ENCODE measurements at regions not wholly inside any gene's neighbourhood (a gene's known extent, or its start where the extent isn't known, plus 50 kb on each side); places are given as distances from the start of the nearest gene placed in this dataset.

DNA sequence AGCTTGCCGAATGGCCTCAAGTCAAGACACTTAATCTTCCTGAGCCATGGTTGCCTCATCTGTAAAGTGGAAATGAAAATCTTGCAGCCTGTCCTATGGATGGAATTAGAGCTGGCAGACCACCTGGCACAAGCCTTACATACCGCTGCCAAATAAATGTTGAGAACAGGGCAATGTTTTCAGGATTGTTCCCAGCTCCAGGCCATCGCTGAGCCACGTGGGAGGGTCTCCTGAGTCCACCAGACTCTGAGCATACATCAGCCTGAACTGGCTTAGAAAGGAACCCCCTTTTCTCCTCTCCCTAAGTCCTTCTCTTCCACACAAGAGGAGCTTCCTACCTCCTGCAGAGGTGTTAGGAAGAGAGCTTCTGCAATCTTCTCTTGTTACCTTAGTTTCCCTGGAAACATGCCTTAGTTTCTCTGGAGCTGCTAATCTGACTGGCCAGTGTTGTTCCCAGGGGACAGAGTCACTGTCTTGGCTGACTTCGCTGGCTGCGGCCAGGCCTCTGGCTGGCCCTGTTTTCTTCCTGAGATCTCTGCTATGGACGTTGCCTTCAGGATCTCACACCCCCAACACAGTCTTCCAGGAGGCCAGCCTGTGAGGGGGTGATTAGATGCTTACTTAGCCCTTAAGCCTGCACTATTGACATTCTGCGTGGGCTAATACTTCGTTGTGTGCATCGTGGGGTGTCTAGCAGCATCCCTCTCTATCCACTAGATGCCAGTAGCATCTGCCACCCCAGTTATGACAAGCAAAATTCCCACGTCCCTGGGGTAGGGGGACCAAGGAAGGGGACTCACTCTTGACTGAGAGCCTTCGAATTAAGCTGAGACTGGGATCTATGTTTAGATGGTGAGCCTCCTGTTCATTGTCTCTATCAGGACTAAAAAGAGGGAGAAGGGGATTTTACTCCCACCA, 62.2 kb downstream of the BOD1 start:
- no peak overlapping the region for H2AFZ ChIP-seq
- no peaks in the 10 kb centered on the region for H3K27me3 ChIP-seq
- no peaks in the 10 kb centered on the region for H3K36me3 ChIP-seq (replicated peaks; ENCODE audit: insufficient read depth, low read depth)
- H3K4me3 ChIP-seq = no peak overlapping the region
- TF ChIP-seq EZH2phosphoT487 (IDR thresholded peaks at IDR 0.05; ENCODE audit: low read depth, severe bottlenecking, unreplicated experiment) = no peak
- TF ChIP-seq CTCF (IDR thresholded peaks at IDR 0.05; ENCODE audit: poor library complexity) = no peak
- TF ChIP-seq EZH2 (IDR thresholded peaks at IDR 0.05; ENCODE audit: borderline replicate concordance) = no peak
- no peaks in the 10 kb centered on the region for H3K9me2 ChIP-seq (replicated peaks; ENCODE audit: insufficient read depth)
- H3K9me3 ChIP-seq (ENCODE audit: low read depth) = no peaks in the 10 kb centered on the region
- H4K20me1 ChIP-seq (ENCODE audit: insufficient read depth, poor library complexity, severe bottlenecking) = no peaks in the 10 kb centered on the region
- no peaks in the 10 kb centered on the region for H3K79me2 ChIP-seq
- H3K27ac ChIP-seq = no peak overlapping the region
- peaks cover 5% of the 10 kb centered on the region for H3K4me1 ChIP-seq (ENCODE audit: insufficient read depth)
- DNase-seq (ENCODE audit: low spot score) = no peak
- 79% methylated on average over 12 of the region's 12 CpGs for WGBS (ENCODE audit: low lambda C conversion rate, missing lambda C conversion rate)
- H3K4me2 ChIP-seq = no peak overlapping the region

- TF ChIP-seq EZH2phosphoT487 (IDR thresholded peaks at IDR 0.05; ENCODE audit: low read depth, severe bottlenecking, unreplicated experiment) = no peak
- H3K27me3 ChIP-seq = no peaks in the 10 kb centered on the region
- 75% methylated on average over 6 of the region's 6 CpGs for WGBS (ENCODE audit: low lambda C conversion rate, missing lambda C conversion rate)
- no peaks in the 10 kb centered on the region for H3K79me2 ChIP-seq
- DNase-seq (ENCODE audit: low spot score) = no peak
- no peaks in the 10 kb centered on the region for H3K4me1 ChIP-seq (ENCODE audit: insufficient read depth)
- no peak overlapping the region for H3K27ac ChIP-seq
- no peak overlapping the region for H3K4me2 ChIP-seq
- no peak overlapping the region for H3K4me3 ChIP-seq
- no peaks in the 10 kb centered on the region for H3K9me3 ChIP-seq (ENCODE audit: low read depth)
- no peaks in the 10 kb centered on the region for H3K36me3 ChIP-seq (replicated peaks; ENCODE audit: insufficient read depth, low read depth)
- H2AFZ ChIP-seq = no peak overlapping the region
- H3K9me2 ChIP-seq (replicated peaks; ENCODE audit: insufficient read depth) = no peaks in the 10 kb centered on the region
- H4K20me1 ChIP-seq (ENCODE audit: insufficient read depth, poor library complexity, severe bottlenecking) = no peaks in the 10 kb centered on the region
Measured at GRCh38 chr5:173550641-173551040, 65.8 kb downstream of the BOD1 start.

GRCh38 chr5:173549644-173550043, 66.8 kb downstream of the BOD1 start:
- no peaks in the 10 kb centered on the region for H3K36me3 ChIP-seq (replicated peaks; ENCODE audit: insufficient read depth, low read depth)
- TF ChIP-seq EZH2 (IDR thresholded peaks at IDR 0.05; ENCODE audit: borderline replicate concordance) = no peak
- no peak for TF ChIP-seq CTCF (IDR thresholded peaks at IDR 0.05; ENCODE audit: poor library complexity)
- no peak for TF ChIP-seq EZH2phosphoT487 (IDR thresholded peaks at IDR 0.05; ENCODE audit: low read depth, severe bottlenecking, unreplicated experiment)
- 89% methylated on average over 3 of the region's 3 CpGs for WGBS (ENCODE audit: low lambda C conversion rate, missing lambda C conversion rate)

GRCh38 chr5:173547579-173547978, 68.9 kb downstream of the BOD1 start:
- Histone ChIP-seq H3K27me3 (no peaks in the 10 kb centered on the region), H3K27ac (no peak overlapping the region), H3K4me2 (no peak overlapping the region), H3K4me3 (no peak overlapping the region), H3K4me1 (ENCODE audit: insufficient read depth) (no peaks in the 10 kb centered on the region), H3K36me3 (replicated peaks; ENCODE audit: insufficient read depth, low read depth) (no peaks in the 10 kb centered on the region), H3K9me2 (replicated peaks; ENCODE audit: insufficient read depth) (no peaks in the 10 kb centered on the region), H3K79me2 (no peaks in the 10 kb centered on the region), H2AFZ (no peak overlapping the region), H4K20me1 (ENCODE audit: insufficient read depth, poor library complexity, severe bottlenecking) (no peaks in the 10 kb centered on the region), H3K9me3 (ENCODE audit: low read depth) (no peaks in the 10 kb centered on the region)
- no peak for TF ChIP-seq EZH2phosphoT487 (IDR thresholded peaks at IDR 0.05; ENCODE audit: low read depth, severe bottlenecking, unreplicated experiment)
- no peak for TF ChIP-seq EZH2 (IDR thresholded peaks at IDR 0.05; ENCODE audit: borderline replicate concordance)
- TF ChIP-seq CTCF (IDR thresholded peaks at IDR 0.05; ENCODE audit: poor library complexity) = no peak
- DNase-seq (ENCODE audit: low spot score) = no peak
- WGBS (ENCODE audit: low lambda C conversion rate, missing lambda C conversion rate) = 77% methylated on average over 3 of the region's 3 CpGs

More at GRCh38 chr5:173549644-173550043, 66.8 kb downstream of the BOD1 start:
- Histone ChIP-seq H3K4me3 (no peak overlapping the region), H3K27ac (no peak overlapping the region), H3K27me3 (no peaks in the 10 kb centered on the region), H4K20me1 (ENCODE audit: insufficient read depth, poor library complexity, severe bottlenecking) (no peaks in the 10 kb centered on the region), H3K9me3 (ENCODE audit: low read depth) (no peaks in the 10 kb centered on the region), H3K4me2 (no peak overlapping the region), H2AFZ (no peak overlapping the region), H3K4me1 (ENCODE audit: insufficient read depth) (no peaks in the 10 kb centered on the region), H3K79me2 (no peaks in the 10 kb centered on the region), H3K9me2 (replicated peaks; ENCODE audit: insufficient read depth) (no peaks in the 10 kb centered on the region)
- DNase-seq (ENCODE audit: low spot score) = no peak

Data from hepatocyte (in vitro differentiated cells).